HL-60 (cell line): ENCODE measurements at regions not wholly inside any gene's neighbourhood (a gene's known extent, or its start where the extent isn't known, plus 50 kb on each side); places are given as distances from the start of the nearest gene placed in this dataset.

Experiments used
- DNase-seq, 2 experiments: peaks; one replicate each; pipeline ENCODE4 v3.0.0-alpha.2; 2010 to 2020; ENCODE audit warnings: low read depth in 1 of 2, low spot score in 1 of 2
- H3K27ac ChIP-seq: fragments of 250-450 bp; sonication (Bioruptor Pico); replicated peaks from 2 replicates; pipeline ENCODE4 v1.5.1; 2020; ENCODE audit warnings: mild to moderate bottlenecking, moderate library complexity
- H3K27me3 ChIP-seq: fragments of 250-450 bp; sonication (Bioruptor Pico); 2 replicates; pipeline ENCODE4 v1.5.1; 2021; ENCODE audit warnings: mild to moderate bottlenecking, moderate library complexity; ENCODE audit not compliant: insufficient read depth, poor library complexity, severe bottlenecking
- H3K4me3 ChIP-seq: replicated peaks from 2 replicates; pipeline ENCODE4 v1.5.1; 2011; ENCODE audit warnings: mild to moderate bottlenecking, control low read depth, low read length; ENCODE audit not compliant: insufficient read depth
- GABPA ChIP-seq: IDR thresholded peaks from 2 replicates; pipeline ENCODE4 v1.6.1; 2012; ENCODE audit warnings: low read depth
- POLR2AphosphoS5 ChIP-seq: IDR thresholded peaks from 2 replicates; pipeline ENCODE4 v1.6.1; 2012; ENCODE audit warnings: low read depth
- SPI1 ChIP-seq: IDR thresholded peaks from 2 replicates; pipeline ENCODE4 v1.6.1; 2012; ENCODE audit warnings: low read depth, mild to moderate bottlenecking, borderline replicate concordance
- TF ChIP-seq, protein P1 (sequence below): IDR thresholded peaks from one replicate; pipeline ENCODE4 v1.5.1; 2011; ENCODE audit warnings: low read length, control low read depth, inconsistent platforms; ENCODE audit not compliant: insufficient read depth
- TF ChIP-seq, protein P2 (sequence below): IDR thresholded peaks from 2 replicates; pipeline ENCODE4 v1.6.1; 2012; ENCODE audit warnings: low read depth; ENCODE audit not compliant: insufficient replicate concordance

DNA sequence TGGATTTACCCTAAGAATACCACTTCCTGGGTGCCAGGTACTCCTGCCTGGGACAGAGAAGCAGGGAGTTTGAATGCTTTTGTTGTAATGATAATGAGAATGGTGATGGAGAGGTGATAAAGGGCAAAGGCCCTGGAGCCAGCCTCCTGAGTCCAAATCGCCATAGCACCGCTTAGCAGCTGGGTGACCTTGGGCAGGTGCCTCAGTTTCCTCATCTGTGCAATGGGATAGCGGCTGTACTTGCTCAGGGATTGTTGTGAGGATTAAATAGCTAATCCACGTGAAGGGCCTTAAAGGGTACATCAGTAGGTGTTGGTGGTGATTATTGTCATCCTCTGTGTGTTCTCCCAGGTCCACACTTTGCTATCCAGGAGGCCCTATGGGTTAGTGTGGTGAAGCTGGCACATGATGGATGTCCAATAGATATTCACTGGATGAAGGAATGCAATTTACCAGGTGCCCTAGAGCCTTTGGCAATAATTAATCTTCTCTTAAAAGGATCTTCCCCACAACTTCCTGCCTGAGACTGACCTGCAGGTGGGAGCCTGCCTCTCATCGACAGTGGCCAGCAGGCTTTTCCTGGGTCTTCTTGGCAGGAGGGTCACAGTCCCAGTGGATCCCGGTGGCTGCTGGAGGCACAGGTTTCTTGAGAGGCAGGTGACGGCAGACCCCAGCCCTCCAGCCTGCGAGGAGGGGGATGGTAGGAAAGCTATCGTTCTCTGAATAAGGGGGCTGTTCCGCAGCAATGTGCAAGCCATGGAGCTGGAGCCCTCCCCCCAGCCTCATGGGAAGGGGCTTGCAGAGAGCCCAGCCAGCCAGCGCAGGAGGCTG is 160.2 kb downstream of the MACROH2A1 start:
- DNase-seq, result no peak
- H3K27ac ChIP-seq, result no peak overlapping the region
- no peaks in the 10 kb centered on the region for H3K27me3 ChIP-seq
- TF ChIP-seq POLR2AphosphoS5, result no peak
- no peak for TF ChIP-seq SPI1
- TF ChIP-seq, protein P1, sequence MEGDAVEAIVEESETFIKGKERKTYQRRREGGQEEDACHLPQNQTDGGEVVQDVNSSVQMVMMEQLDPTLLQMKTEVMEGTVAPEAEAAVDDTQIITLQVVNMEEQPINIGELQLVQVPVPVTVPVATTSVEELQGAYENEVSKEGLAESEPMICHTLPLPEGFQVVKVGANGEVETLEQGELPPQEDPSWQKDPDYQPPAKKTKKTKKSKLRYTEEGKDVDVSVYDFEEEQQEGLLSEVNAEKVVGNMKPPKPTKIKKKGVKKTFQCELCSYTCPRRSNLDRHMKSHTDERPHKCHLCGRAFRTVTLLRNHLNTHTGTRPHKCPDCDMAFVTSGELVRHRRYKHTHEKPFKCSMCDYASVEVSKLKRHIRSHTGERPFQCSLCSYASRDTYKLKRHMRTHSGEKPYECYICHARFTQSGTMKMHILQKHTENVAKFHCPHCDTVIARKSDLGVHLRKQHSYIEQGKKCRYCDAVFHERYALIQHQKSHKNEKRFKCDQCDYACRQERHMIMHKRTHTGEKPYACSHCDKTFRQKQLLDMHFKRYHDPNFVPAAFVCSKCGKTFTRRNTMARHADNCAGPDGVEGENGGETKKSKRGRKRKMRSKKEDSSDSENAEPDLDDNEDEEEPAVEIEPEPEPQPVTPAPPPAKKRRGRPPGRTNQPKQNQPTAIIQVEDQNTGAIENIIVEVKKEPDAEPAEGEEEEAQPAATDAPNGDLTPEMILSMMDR, result no peak
- TF ChIP-seq, protein P2, sequence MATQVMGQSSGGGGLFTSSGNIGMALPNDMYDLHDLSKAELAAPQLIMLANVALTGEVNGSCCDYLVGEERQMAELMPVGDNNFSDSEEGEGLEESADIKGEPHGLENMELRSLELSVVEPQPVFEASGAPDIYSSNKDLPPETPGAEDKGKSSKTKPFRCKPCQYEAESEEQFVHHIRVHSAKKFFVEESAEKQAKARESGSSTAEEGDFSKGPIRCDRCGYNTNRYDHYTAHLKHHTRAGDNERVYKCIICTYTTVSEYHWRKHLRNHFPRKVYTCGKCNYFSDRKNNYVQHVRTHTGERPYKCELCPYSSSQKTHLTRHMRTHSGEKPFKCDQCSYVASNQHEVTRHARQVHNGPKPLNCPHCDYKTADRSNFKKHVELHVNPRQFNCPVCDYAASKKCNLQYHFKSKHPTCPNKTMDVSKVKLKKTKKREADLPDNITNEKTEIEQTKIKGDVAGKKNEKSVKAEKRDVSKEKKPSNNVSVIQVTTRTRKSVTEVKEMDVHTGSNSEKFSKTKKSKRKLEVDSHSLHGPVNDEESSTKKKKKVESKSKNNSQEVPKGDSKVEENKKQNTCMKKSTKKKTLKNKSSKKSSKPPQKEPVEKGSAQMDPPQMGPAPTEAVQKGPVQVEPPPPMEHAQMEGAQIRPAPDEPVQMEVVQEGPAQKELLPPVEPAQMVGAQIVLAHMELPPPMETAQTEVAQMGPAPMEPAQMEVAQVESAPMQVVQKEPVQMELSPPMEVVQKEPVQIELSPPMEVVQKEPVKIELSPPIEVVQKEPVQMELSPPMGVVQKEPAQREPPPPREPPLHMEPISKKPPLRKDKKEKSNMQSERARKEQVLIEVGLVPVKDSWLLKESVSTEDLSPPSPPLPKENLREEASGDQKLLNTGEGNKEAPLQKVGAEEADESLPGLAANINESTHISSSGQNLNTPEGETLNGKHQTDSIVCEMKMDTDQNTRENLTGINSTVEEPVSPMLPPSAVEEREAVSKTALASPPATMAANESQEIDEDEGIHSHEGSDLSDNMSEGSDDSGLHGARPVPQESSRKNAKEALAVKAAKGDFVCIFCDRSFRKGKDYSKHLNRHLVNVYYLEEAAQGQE, result no peak
- TF ChIP-seq GABPA, result no peak
- no peak overlapping the region for H3K4me3 ChIP-seq

DNA sequence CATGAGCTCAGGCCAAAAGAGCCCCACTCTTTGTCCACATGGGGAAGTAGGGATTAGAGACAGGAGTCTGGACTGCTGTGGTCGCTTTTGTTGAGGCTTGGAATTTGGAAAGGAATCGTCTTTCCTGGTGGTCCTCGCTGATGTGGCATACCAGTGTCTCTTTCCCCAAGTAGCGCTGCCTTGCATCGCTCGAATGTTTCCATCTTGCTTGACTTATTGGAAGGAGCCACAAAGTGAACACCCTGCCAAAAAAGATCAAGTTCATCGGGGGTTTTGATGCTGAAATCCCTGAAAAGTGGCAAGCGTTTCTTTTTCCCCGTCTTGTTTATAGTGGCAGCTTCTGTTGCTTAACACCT is 161.3 kb downstream of the MACROH2A1 start:
- no peak for DNase-seq
- no peak overlapping the region for H3K27ac ChIP-seq
- no peak overlapping the region for H3K4me3 ChIP-seq
- TF ChIP-seq POLR2AphosphoS5 (no peak), GABPA (no peak), SPI1 (no peak)
- TF ChIP-seq, protein P1, result no peak
- TF ChIP-seq, protein P2, result no peak
- H3K27me3 ChIP-seq, result no peaks in the 10 kb centered on the region

DNA sequence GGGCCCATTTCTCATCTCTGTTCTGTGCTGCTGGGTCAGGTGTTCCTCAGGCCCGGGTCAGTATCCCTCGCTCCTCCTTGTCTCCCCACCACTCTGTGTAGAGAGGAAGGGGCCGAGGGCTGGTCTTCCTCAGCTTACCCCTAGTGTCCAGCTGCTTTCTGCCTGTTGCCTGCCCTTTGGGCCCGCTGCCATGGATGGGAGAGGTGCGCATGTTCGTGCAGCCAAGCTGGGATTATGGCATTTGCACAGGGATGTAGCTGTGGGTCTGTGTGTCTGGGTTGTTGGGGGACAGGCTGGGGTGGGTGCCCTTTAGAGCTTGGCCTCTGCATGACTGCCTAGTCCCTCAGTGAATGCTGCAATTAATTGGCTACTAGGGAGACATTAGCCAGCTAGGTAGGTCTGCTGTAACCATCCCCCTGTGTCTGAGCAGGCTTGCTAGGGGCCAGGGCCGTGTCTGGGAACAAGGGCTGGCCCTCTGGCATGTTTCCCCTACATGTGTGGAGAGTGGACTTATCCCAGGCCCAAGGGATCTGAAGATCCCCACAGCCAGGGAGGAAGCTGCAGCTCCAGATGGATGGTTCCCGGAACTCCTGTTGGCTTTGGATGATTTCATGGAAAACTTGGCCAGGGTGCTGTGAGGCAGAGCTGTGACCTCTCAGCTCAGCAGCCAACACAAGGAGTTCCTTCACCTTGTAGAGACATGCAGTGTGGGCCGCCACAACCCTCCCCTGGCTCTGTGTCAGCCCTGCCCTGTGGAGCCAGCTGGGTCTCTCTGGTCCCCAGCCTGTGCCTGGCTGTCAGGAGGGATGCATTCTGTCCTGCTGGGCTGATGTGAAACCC is 161.9 kb downstream of the MACROH2A1 start:
- no peak for DNase-seq
- TF ChIP-seq, protein P1, result no peak
- TF ChIP-seq GABPA (no peak), POLR2AphosphoS5 (no peak), SPI1 (no peak)
- TF ChIP-seq, protein P2, result no peak
- no peak overlapping the region for H3K27ac ChIP-seq
- H3K4me3 ChIP-seq, result no peak overlapping the region
- no peaks in the 10 kb centered on the region for H3K27me3 ChIP-seq
